ENCODE measurements at regions not wholly inside any gene's neighbourhood (a gene's known extent, or its start where the extent isn't known, plus 50 kb on each side); places are given as distances from the start of the nearest gene placed in this dataset.

DNA sequence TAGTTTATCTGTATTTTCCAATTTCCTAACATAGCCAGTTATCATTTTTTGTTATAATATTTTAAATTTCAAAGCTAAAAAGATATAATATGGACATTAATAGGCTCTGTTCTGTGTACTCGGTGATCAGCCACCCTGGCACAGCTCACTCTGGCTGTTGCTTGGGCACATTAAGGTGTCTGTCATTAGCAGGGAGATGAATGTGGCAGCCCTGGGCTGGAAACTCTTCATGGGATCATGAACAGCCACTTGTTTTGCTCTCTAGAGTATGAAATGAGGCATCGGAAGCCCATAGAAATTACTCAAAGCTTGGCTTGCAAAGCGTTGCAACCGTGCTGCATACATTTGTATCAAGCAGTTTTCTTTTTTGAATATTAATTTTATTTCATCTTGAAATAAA lies 233.2 kb downstream of the DACT1 start (continued):
- TF ChIP-seq EP300 (IDR thresholded peaks at IDR 0.05; ENCODE audit: borderline replicate concordance in 1 of 2, low read depth in 2 of 2, low read length in 2 of 2) (no peak), SIRT6 (IDR thresholded peaks at IDR 0.05; ENCODE audit: low read length) (no peak), SP1 (IDR thresholded peaks at IDR 0.05; ENCODE audit: low read depth, low read length) (no peak), KDM5A (IDR thresholded peaks at IDR 0.05; ENCODE audit: low read length) (no peak), CBX8 (IDR thresholded peaks at IDR 0.05; ENCODE audit: borderline replicate concordance, low read depth, low read length) (no peak), POU5F1 (IDR thresholded peaks at IDR 0.05; ENCODE audit: low read depth, low read length) (no peak)
